Spleen (tissue), 11 donors: ENCODE measurements at regions not wholly inside any gene's neighbourhood (a gene's known extent, or its start where the extent isn't known, plus 50 kb on each side); places are given as distances from the start of the nearest gene placed in this dataset.

ENCODE experiments used
- DNase-seq: peaks from one replicate; pipeline ENCODE4 v3.0.0-alpha.2; 2020
- H3K27ac ChIP-seq, 8 donors: fragments of 200-600 bp; sonication (generic) in 7 of 8; 1 replicate in 4 of 8; 2 replicates in 4 of 8; pipeline versions ENCODE4 v1.5.0 to v1.8.0; 2016 to 2021; ENCODE audit warnings: inconsistent platforms in 4 of 8, mild to moderate bottlenecking in 4 of 8, moderate library complexity in 1 of 8
- H3K27me3 ChIP-seq, 7 donors: fragments of 200-600 bp; sonication (generic) in 6 of 7; replicated peaks in 1 of 7; 1 replicate in 4 of 7; 2 replicates in 3 of 7; pipeline versions ENCODE4 v1.5.0 to v1.8.0; 2016 to 2021; ENCODE audit warnings: inconsistent platforms in 3 of 7, mild to moderate bottlenecking in 1 of 7
- H3K36me3 ChIP-seq, 6 donors: fragments of 200-600 bp; sonication (generic) in 5 of 6; 1 replicate in 4 of 6; 2 replicates in 2 of 6; pipeline versions ENCODE4 v1.5.0 to v1.8.0; 2016 to 2021; ENCODE audit warnings: inconsistent platforms in 2 of 6
- H3K4me1 ChIP-seq, 6 donors: fragments of 200-600 bp; sonication (generic) in 5 of 6; 1 replicate in 3 of 6; 2 replicates in 3 of 6; pipeline versions ENCODE4 v1.5.0 to v1.8.0; 2016 to 2021; ENCODE audit warnings: inconsistent platforms in 3 of 6
- H3K4me3 ChIP-seq, 8 donors: fragments of 200-600 bp; sonication (generic) in 7 of 8; 1 replicate in 4 of 8; 2 replicates in 4 of 8; pipeline versions ENCODE4 v1.5.0 to v1.8.0; 2016 to 2021; ENCODE audit warnings: inconsistent platforms in 4 of 8, mild to moderate bottlenecking in 4 of 8, moderate library complexity in 2 of 8
- H3K9me3 ChIP-seq, 8 donors: fragments of 200-600 bp; sonication (generic) in 7 of 8; 1 replicate in 4 of 8; 2 replicates in 4 of 8; pipeline versions ENCODE4 v1.5.0 to v1.8.0; 2016 to 2021; ENCODE audit warnings: inconsistent platforms in 4 of 8
- CTCF ChIP-seq, 11 experiments: fragments of 200-600 bp in 7 of 11; fragments of 450-650 bp in 4 of 11; sonication (generic) in 4 of 11; IDR thresholded peaks in 8 of 11; conservative IDR thresholded peaks in 3 of 11; 1 replicate in 7 of 11; 2 replicates in 4 of 11; pipeline versions ENCODE4 v1.4.0 to v1.8.0; 2016 to 2021; ENCODE audit warnings: antibody characterized with exemption in 11 of 11, inconsistent platforms in 4 of 11, mild to moderate bottlenecking in 1 of 11
- POLR2A ChIP-seq, 3 donors: fragments of 450-650 bp; IDR thresholded peaks; one replicate each; pipeline ENCODE4 v1.5.1; 2017; ENCODE audit warnings: antibody characterized with exemption in 3 of 3, mild to moderate bottlenecking in 1 of 3
- POLR2AphosphoS5 ChIP-seq, 3 donors: sonication (generic); formaldehyde crosslinking; IDR thresholded peaks; one replicate each; pipeline ENCODE4 v1.5.1; 2017; ENCODE audit warnings: antibody characterized with exemption in 3 of 3
- WGBS, 5 donors: extraction: QIAGEN DNeasy Blood & Tissue Kit in 3 of 5; methylation state at CpG; one replicate each; pipeline versions ENCODE4 v1.1.5 to v1.1.7; 2013 to 2018; 5-methylcytosine and 5-hydroxymethylcytosine counted together
- intact Hi-C: fragments of 100-400 bp; cut with DNase I; formaldehyde crosslinking; loops from one replicate; pipeline ENCODE4 v1.15.0; 2023; ENCODE audit warnings: low total_unique reads
- donor health status: healthy with polysubstance abuse.
- donor health status: DM: no; HTN: no; CAD: no; lungs with moderate emphysema.
- donor health status: DM: no; HTN: no; CAD: no.
- donor health status: Bipolar disorder and iron deficiency.
- donor health status: healthy.
- donor health status: DM: no; HTN: no; CAD: no.
- donor health status: DM: yes; HTN: yes; CAD: no.

GRCh38 chr19:31171936-31172335 is 177.3 kb downstream of the TSHZ3 start:
- intact Hi-C loops: no loop called here
- Histone ChIP-seq H3K9me3 (no peaks in the 10 kb centered on the region), H3K4me3 (no peak overlapping the region), H3K36me3 (no peaks in the 10 kb centered on the region), H3K4me1 (no peaks in the 10 kb centered on the region), H3K27ac (no peak overlapping the region), H3K27me3 (no peaks in the 10 kb centered on the region)
- TF ChIP-seq POLR2A (IDR thresholded peaks at IDR 0.05): no peak
- no peak for TF ChIP-seq POLR2AphosphoS5 (IDR thresholded peaks at IDR 0.05)
- TF ChIP-seq CTCF (IDR thresholded peaks at IDR 0.05 in 8 of 11, conservative IDR thresholded peaks at IDR 0.05 in 3 of 11): no peak
- DNase-seq: no peak
- 80 to 95% (median 86%) methylated on average over 4 of the region's 4 CpGs for WGBS, 5 donors

- TF ChIP-seq POLR2AphosphoS5 (IDR thresholded peaks at IDR 0.05) (no peak), CTCF (IDR thresholded peaks at IDR 0.05 in 8 of 11, conservative IDR thresholded peaks at IDR 0.05 in 3 of 11) (no peak), POLR2A (IDR thresholded peaks at IDR 0.05) (no peak)
- WGBS, 5 donors: 58 to 89% (median 66%) methylated on average over 2 of the region's 2 CpGs
- Histone ChIP-seq H3K27ac (no peak overlapping the region), H3K4me1 (no peaks in the 10 kb centered on the region), H3K36me3 (no peaks in the 10 kb centered on the region), H3K4me3 (no peak overlapping the region), H3K27me3 (peaks cover 0 to 5% (median 0%) of the 10 kb centered on the region in 7 donors), H3K9me3 (no peaks in the 10 kb centered on the region)
- no peak for DNase-seq
- intact Hi-C loops: no loop called here
Measured at GRCh38 chr19:31170046-31170445, 179.2 kb downstream of the TSHZ3 start.

- Histone ChIP-seq H3K27ac (no peak overlapping the region), H3K9me3 (no peaks in the 10 kb centered on the region), H3K27me3 (peaks cover 0 to 22% (median 0%) of the 10 kb centered on the region in 7 donors), H3K36me3 (no peaks in the 10 kb centered on the region), H3K4me1 (no peaks in the 10 kb centered on the region), H3K4me3 (no peak overlapping the region)
- no peak for DNase-seq
- intact Hi-C loops: no loop called here
- TF ChIP-seq POLR2AphosphoS5 (IDR thresholded peaks at IDR 0.05) (no peak), POLR2A (IDR thresholded peaks at IDR 0.05) (no peak), CTCF (IDR thresholded peaks at IDR 0.05 in 8 of 11, conservative IDR thresholded peaks at IDR 0.05 in 3 of 11) (no peak)
- 77 to 87% (median 78%) methylated on average over 8 of the region's 8 CpGs for WGBS, 5 donors
Measured at GRCh38 chr19:31168106-31168625, 181.1 kb downstream of the TSHZ3 start.

- Histone ChIP-seq H3K4me1 (no peaks in the 10 kb centered on the region), H3K9me3 (no peaks in the 10 kb centered on the region), H3K27ac (no peak overlapping the region), H3K36me3 (no peaks in the 10 kb centered on the region), H3K27me3 (peaks cover 0 to 22% (median 0%) of the 10 kb centered on the region in 7 donors), H3K4me3 (no peak overlapping the region)
- intact Hi-C loops: no loop called here
- TF ChIP-seq CTCF (IDR thresholded peaks at IDR 0.05 in 8 of 11, conservative IDR thresholded peaks at IDR 0.05 in 3 of 11) (no peak), POLR2A (IDR thresholded peaks at IDR 0.05) (no peak), POLR2AphosphoS5 (IDR thresholded peaks at IDR 0.05) (no peak)
- no peak for DNase-seq
- WGBS, 5 donors: 12 to 22% (median 17%) methylated on average over 8 of the region's 8 CpGs
Measured at GRCh38 chr19:31167690-31168089, 181.5 kb downstream of the TSHZ3 start.
